Urinary bladder (tissue), 3 donors: ENCODE measurements at regions not wholly inside any gene's neighbourhood (a gene's known extent, or its start where the extent isn't known, plus 50 kb on each side); places are given as distances from the start of the nearest gene placed in this dataset.

ENCODE experiments used
- DNase-seq: peaks from one replicate; pipeline ENCODE4 v3.0.0-alpha.2; 2015; ENCODE audit errors: extremely low spot score
- H3K27ac ChIP-seq: one replicate; pipeline ENCODE4 v1.5.1; 2013; ENCODE audit warnings: low read depth, mild to moderate bottlenecking, moderate library complexity
- H3K36me3 ChIP-seq: one replicate; pipeline ENCODE4 v1.6.1; 2013; ENCODE audit warnings: mild to moderate bottlenecking, moderate library complexity; ENCODE audit not compliant: insufficient read depth
- H3K4me1 ChIP-seq: one replicate; pipeline ENCODE4 v1.6.1; 2013; ENCODE audit warnings: mild to moderate bottlenecking, moderate library complexity; ENCODE audit not compliant: insufficient read depth
- H3K4me3 ChIP-seq: one replicate; pipeline ENCODE4 v1.5.1; 2013; ENCODE audit warnings: low read depth, low read length
- WGBS: extraction: QIAGEN DNeasy Blood & Tissue Kit; methylation state at CpG from one replicate; pipeline ENCODE4 v1.1.7; 2013; 5-methylcytosine and 5-hydroxymethylcytosine counted together
- donor health status: healthy with polysubstance abuse.
- donor health status: healthy.

GRCh38 chr4:23320931-23321587 is 568.8 kb downstream of the PPARGC1A start:
- no peak for DNase-seq
- WGBS, result 12% methylated on average over 1 of the region's 1 CpG
- H3K36me3 ChIP-seq, result no peaks in the 10 kb centered on the region
- no peak overlapping the region for H3K4me3 ChIP-seq
- no peaks in the 10 kb centered on the region for H3K4me1 ChIP-seq
- H3K27ac ChIP-seq, result no peak overlapping the region

GRCh38 chr4:23312686-23313085 is 577.2 kb downstream of the PPARGC1A start:
- Histone ChIP-seq H3K36me3 (no peaks in the 10 kb centered on the region), H3K27ac (no peak overlapping the region), H3K4me1 (no peaks in the 10 kb centered on the region), H3K4me3 (no peak overlapping the region)
- no peak for DNase-seq

- 67% methylated on average over 3 of the region's 3 CpGs for WGBS
- Histone ChIP-seq H3K36me3 (no peaks in the 10 kb centered on the region), H3K27ac (no peak overlapping the region)
Measured at GRCh38 chr4:23311983-23312382, 577.9 kb downstream of the PPARGC1A start.

GRCh38 chr4:23305026-23305425 is 584.8 kb downstream of the PPARGC1A start:
- H3K27ac ChIP-seq, result no peak overlapping the region
- H3K36me3 ChIP-seq, result no peaks in the 10 kb centered on the region
- DNase-seq, result no peak
- 56% methylated on average over 1 of the region's 1 CpG for WGBS
- H3K4me1 ChIP-seq, result no peaks in the 10 kb centered on the region
- no peak overlapping the region for H3K4me3 ChIP-seq

More at GRCh38 chr4:23311983-23312382, 577.9 kb downstream of the PPARGC1A start:
- no peak for DNase-seq
- Histone ChIP-seq H3K4me1 (no peaks in the 10 kb centered on the region), H3K4me3 (no peak overlapping the region)

GRCh38 chr4:23298371-23298770 is 591.5 kb downstream of the PPARGC1A start:
- Histone ChIP-seq H3K4me1 (no peaks in the 10 kb centered on the region), H3K36me3 (no peaks in the 10 kb centered on the region), H3K4me3 (no peak overlapping the region), H3K27ac (no peak overlapping the region)
- WGBS, result 81% methylated on average over 1 of the region's 1 CpG
- DNase-seq, result no peak

GRCh38 chr4:23297327-23297726 is 592.5 kb downstream of the PPARGC1A start:
- H3K4me3 ChIP-seq, result no peak overlapping the region
- WGBS, result 84% methylated on average over 4 of the region's 4 CpGs

GRCh38 chr4:23291139-23291538 is 598.4 kb downstream of the GBA3 start:
- no peak overlapping the region for H3K4me3 ChIP-seq
- H3K27ac ChIP-seq, result no peak overlapping the region
- no peaks in the 10 kb centered on the region for H3K4me1 ChIP-seq
- no peak for DNase-seq
- WGBS, result 74% methylated on average over 2 of the region's 2 CpGs
- no peaks in the 10 kb centered on the region for H3K36me3 ChIP-seq

More at GRCh38 chr4:23297327-23297726, 592.5 kb downstream of the PPARGC1A start:
- H3K27ac ChIP-seq, result no peak overlapping the region
- no peaks in the 10 kb centered on the region for H3K36me3 ChIP-seq
- no peak for DNase-seq
- no peaks in the 10 kb centered on the region for H3K4me1 ChIP-seq

GRCh38 chr4:23290656-23291055 is 597.9 kb downstream of the GBA3 start:
- Histone ChIP-seq H3K4me3 (no peak overlapping the region), H3K36me3 (no peaks in the 10 kb centered on the region), H3K27ac (no peak overlapping the region), H3K4me1 (no peaks in the 10 kb centered on the region)
- DNase-seq, result no peak
- WGBS, result 76% methylated on average over 3 of the region's 3 CpGs

- WGBS, result 39% methylated on average over 3 of the region's 3 CpGs
- Histone ChIP-seq H3K4me3 (no peak overlapping the region), H3K4me1 (no peaks in the 10 kb centered on the region), H3K36me3 (no peaks in the 10 kb centered on the region), H3K27ac (no peak overlapping the region)
- DNase-seq, result no peak
Measured at GRCh38 chr4:23279377-23279986, 586.7 kb downstream of the GBA3 start.

- WGBS, result 88% methylated on average over 2 of the region's 2 CpGs
- Histone ChIP-seq H3K27ac (no peak overlapping the region), H3K4me3 (no peak overlapping the region), H3K4me1 (no peaks in the 10 kb centered on the region), H3K36me3 (no peaks in the 10 kb centered on the region)
- no peak for DNase-seq
Measured at GRCh38 chr4:23278845-23279244, 586.1 kb downstream of the GBA3 start.

GRCh38 chr4:23276076-23276475 is 583.3 kb downstream of the GBA3 start:
- DNase-seq, result no peak
- Histone ChIP-seq H3K36me3 (no peaks in the 10 kb centered on the region), H3K4me3 (no peak overlapping the region), H3K4me1 (no peaks in the 10 kb centered on the region), H3K27ac (no peak overlapping the region)
- WGBS, result 70% methylated on average over 3 of the region's 3 CpGs

- Histone ChIP-seq H3K27ac (no peak overlapping the region), H3K36me3 (no peaks in the 10 kb centered on the region), H3K4me3 (no peak overlapping the region), H3K4me1 (no peaks in the 10 kb centered on the region)
- no peak for DNase-seq
- WGBS, result 19% methylated on average over 1 of the region's 1 CpG
Measured at GRCh38 chr4:23269566-23269965, 576.8 kb downstream of the GBA3 start.

- DNase-seq, result no peak
- Histone ChIP-seq H3K4me1 (no peaks in the 10 kb centered on the region), H3K27ac (no peak overlapping the region), H3K36me3 (no peaks in the 10 kb centered on the region), H3K4me3 (no peak overlapping the region)
- 67% methylated on average over 3 of the region's 3 CpGs for WGBS
Measured at GRCh38 chr4:23268072-23268771, 575.5 kb downstream of the GBA3 start.

GRCh38 chr4:23266401-23266800 is 573.7 kb downstream of the GBA3 start:
- DNase-seq, result no peak
- Histone ChIP-seq H3K27ac (no peak overlapping the region), H3K4me3 (no peak overlapping the region), H3K36me3 (no peaks in the 10 kb centered on the region), H3K4me1 (no peaks in the 10 kb centered on the region)
- 51% methylated on average over 3 of the region's 3 CpGs for WGBS
